Tibial artery (tissue), 4 donors: ENCODE measurements at regions not wholly inside any gene's neighbourhood (a gene's known extent, or its start where the extent isn't known, plus 50 kb on each side); places are given as distances from the start of the nearest gene placed in this dataset.

Source experiments
- DNase-seq, 2 donors: peaks; one replicate each; pipeline ENCODE4 v3.0.0-alpha.2; 2019
- H3K27ac ChIP-seq, 2 donors: fragments of 200-600 bp; sonication (generic) in 1 of 2; 1 replicate in 1 of 2; 2 replicates in 1 of 2; pipeline ENCODE4 v1.5.1; 2018 to 2019; ENCODE audit warnings: mild to moderate bottlenecking in 1 of 2
- H3K27me3 ChIP-seq, 2 donors: fragments of 200-600 bp; sonication (generic) in 1 of 2; one replicate each; pipeline versions ENCODE4 v1.5.1 to v1.6.0; 2016 to 2019
- H3K36me3 ChIP-seq, 3 donors: fragments of 200-600 bp; sonication (generic) in 2 of 3; one replicate each; pipeline ENCODE4 v1.5.1; 2016 to 2019; ENCODE audit warnings: mild to moderate bottlenecking in 2 of 3
- H3K4me1 ChIP-seq, 4 donors: fragments of 200-600 bp; sonication (generic) in 2 of 4; 1 replicate in 3 of 4; 2 replicates in 1 of 4; pipeline ENCODE4 v1.5.1; 2016 to 2019
- H3K4me3 ChIP-seq, 2 donors: fragments of 200-600 bp; sonication (generic) in 1 of 2; 1 replicate in 1 of 2; 2 replicates in 1 of 2; pipeline ENCODE4 v1.5.1; 2018 to 2019; ENCODE audit warnings: mild to moderate bottlenecking in 2 of 2
- H3K9me3 ChIP-seq, 3 donors: fragments of 200-600 bp; sonication (generic) in 1 of 3; one replicate each; pipeline ENCODE4 v1.5.1; 2016 to 2019
- intact Hi-C: fragments of 100-400 bp; cut with DNase I; formaldehyde crosslinking; loops from one replicate; pipeline ENCODE4 v1.15.0; 2023; ENCODE audit warnings: low total_unique reads
- TF ChIP-seq, protein P1 (sequence below), 2 experiments: fragments of 200-600 bp in 1 of 2; fragments of 450-650 bp in 1 of 2; IDR thresholded peaks; one replicate each; pipeline ENCODE4 v1.5.1; 2017 to 2019; ENCODE audit warnings: antibody characterized with exemption in 2 of 2, mild to moderate bottlenecking in 1 of 2, moderate library complexity in 1 of 2

DNA sequence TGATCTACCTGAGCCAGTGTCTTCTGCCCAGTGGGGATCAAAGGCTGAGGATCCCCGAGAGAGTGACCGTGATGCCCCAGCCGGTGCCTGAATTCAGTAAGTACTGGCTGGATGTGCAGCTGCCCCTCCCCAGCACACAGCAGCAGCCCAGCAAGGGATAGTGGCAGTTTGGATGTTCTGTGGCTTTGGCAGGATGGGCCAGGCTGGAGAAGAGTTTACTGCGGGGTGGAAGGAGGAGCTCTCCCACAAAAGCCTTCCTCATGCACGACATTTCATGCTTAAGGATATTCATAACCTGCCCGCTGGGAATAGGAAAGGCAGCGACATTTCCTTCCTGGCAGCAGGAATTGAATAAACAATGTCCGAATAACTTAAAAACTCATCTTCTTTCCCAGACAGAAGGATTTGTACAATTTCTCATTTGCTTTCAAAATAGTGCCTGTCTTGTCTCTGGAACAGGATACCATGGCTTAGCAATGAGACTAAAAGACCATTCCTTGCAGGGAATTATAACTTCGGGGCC, 135.6 kb upstream of the PRMT8 start:
- Histone ChIP-seq H3K4me3 (no peak overlapping the region), H3K4me1 (no peaks in the 10 kb centered on the region), H3K27ac (no peak overlapping the region), H3K36me3 (no peaks in the 10 kb centered on the region), H3K27me3 (peaks cover 0 to 42% of the 10 kb centered on the region in 2 donors), H3K9me3 (no peaks in the 10 kb centered on the region)
- intact Hi-C loops = no loop called here
- peak in 1 of 2 donors; percentile 27 for DNase-seq
- TF ChIP-seq, protein P1, sequence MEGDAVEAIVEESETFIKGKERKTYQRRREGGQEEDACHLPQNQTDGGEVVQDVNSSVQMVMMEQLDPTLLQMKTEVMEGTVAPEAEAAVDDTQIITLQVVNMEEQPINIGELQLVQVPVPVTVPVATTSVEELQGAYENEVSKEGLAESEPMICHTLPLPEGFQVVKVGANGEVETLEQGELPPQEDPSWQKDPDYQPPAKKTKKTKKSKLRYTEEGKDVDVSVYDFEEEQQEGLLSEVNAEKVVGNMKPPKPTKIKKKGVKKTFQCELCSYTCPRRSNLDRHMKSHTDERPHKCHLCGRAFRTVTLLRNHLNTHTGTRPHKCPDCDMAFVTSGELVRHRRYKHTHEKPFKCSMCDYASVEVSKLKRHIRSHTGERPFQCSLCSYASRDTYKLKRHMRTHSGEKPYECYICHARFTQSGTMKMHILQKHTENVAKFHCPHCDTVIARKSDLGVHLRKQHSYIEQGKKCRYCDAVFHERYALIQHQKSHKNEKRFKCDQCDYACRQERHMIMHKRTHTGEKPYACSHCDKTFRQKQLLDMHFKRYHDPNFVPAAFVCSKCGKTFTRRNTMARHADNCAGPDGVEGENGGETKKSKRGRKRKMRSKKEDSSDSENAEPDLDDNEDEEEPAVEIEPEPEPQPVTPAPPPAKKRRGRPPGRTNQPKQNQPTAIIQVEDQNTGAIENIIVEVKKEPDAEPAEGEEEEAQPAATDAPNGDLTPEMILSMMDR (IDR thresholded peaks at IDR 0.05) = no peak

DNA sequence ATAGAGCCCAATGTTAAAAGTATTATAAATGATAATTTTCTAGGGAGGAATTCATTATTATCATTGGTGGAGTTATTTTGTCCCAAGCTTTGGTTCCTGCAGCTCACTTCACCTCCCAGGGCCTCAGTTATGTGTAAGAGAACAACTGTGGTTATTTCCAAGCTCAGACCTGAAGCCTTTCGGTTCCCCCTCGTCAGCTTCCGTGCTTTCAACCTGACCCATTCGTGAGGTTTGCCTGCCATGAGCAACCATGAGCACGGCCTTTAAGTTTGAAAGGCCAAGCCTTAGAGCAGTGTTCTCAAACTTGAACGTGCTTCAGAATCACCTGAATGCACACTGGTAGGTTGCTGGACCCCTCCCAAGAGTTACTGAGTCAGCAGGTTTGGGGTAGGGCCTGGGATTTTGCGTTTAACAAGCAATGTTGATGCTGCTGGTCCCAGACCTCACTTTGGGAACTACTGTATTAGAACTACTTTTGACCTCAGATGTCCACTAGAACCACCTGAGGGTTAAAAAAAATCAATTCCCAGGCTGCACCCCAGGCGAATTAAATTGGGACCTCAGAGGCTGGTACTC, 133.0 kb upstream of the PRMT8 start:
- no peak overlapping the region for H3K27ac ChIP-seq
- peaks cover 0 to 37% of the 10 kb centered on the region in 2 donors for H3K27me3 ChIP-seq
- DNase-seq = peak in 1 of 2 donors; percentile 17
- H3K9me3 ChIP-seq = no peaks in the 10 kb centered on the region
- H3K4me3 ChIP-seq = no peak overlapping the region
- intact Hi-C loops = no loop called here
- no peaks in the 10 kb centered on the region for H3K4me1 ChIP-seq
- TF ChIP-seq, protein P1 (IDR thresholded peaks at IDR 0.05) = no peak
- H3K36me3 ChIP-seq = no peaks in the 10 kb centered on the region

DNA sequence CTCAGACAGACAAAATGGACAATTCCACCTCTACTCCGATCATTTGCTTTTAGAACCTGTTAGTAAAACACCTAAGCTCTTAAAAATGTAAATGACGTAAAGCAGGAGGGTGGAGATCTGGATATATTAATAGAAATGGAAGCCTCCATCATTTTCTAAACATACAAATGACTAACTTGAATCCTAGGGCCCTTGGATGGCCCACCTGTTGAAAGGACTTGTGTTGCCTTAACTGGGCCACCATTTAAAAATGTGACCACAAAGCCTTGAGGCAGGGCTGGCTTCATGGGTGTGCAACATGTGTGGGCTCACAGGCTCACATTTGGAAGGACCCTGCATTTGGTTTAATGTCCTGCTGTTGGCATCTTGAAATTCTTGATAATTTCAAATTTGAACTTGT, 131.5 kb upstream of the PRMT8 start:
- H3K36me3 ChIP-seq = no peaks in the 10 kb centered on the region
- intact Hi-C loops = no loop called here
- TF ChIP-seq, protein P1 (IDR thresholded peaks at IDR 0.05) = no peak
- no peak for DNase-seq
- no peaks in the 10 kb centered on the region for H3K9me3 ChIP-seq
- no peaks in the 10 kb centered on the region for H3K4me1 ChIP-seq
- no peak overlapping the region for H3K27ac ChIP-seq
- peaks cover 0 to 44% of the 10 kb centered on the region in 2 donors for H3K27me3 ChIP-seq
- no peak overlapping the region for H3K4me3 ChIP-seq

DNA sequence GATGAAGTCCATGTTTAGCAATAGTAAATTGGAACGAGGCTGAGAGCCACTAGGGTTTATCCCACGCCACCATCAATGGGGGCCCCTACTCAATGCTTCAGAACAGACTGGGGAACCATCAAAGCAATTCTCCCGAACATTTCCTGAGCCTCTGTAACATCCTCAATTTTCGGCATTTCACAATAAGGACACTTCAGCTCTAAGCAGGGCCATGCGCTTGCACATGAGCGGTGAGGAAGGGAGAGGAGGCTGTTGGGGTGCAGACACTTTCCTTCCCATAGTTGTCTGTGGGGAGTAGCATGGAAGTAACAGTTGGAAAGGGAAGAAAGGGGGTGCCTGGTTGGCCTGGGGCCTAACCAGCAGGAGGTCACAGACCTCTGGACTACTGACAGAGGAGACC, 129.9 kb upstream of the PRMT8 start:
- peaks cover 0 to 52% of the 10 kb centered on the region in 2 donors for H3K27me3 ChIP-seq
- peaks cover 0 to 11% (median 9%) of the 10 kb centered on the region in 4 donors for H3K4me1 ChIP-seq
- no peak for DNase-seq
- TF ChIP-seq, protein P1 (IDR thresholded peaks at IDR 0.05) = no peak
- intact Hi-C loops = no loop called here
- H3K27ac ChIP-seq = no peak overlapping the region
- no peaks in the 10 kb centered on the region for H3K36me3 ChIP-seq
- H3K9me3 ChIP-seq = no peaks in the 10 kb centered on the region
- no peak overlapping the region for H3K4me3 ChIP-seq

DNA sequence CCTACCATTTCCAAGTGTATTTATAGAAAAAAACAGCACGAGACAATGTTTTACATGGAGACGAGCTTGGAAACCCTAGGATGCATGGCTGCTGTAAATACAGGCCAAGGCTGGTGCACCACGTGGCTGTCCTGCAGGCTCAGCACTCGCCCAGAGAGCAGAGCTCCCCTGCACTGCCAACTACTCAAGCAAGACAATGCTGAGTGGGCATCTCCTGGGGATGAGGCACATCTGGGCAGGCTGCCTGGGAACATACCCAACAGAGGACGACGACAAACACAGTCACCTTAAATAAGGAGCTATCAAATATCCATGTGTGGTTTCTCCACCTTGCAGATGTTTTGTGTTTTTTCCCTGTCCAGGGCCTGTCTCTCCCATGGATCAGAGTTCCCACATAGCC, 128.3 kb upstream of the PRMT8 start:
- no peaks in the 10 kb centered on the region for H3K36me3 ChIP-seq
- H3K27me3 ChIP-seq = peaks cover 0 to 58% of the 10 kb centered on the region in 2 donors
- TF ChIP-seq, protein P1 (IDR thresholded peaks at IDR 0.05) = no peak
- H3K9me3 ChIP-seq = no peaks in the 10 kb centered on the region
- H3K4me3 ChIP-seq = no peak overlapping the region
- intact Hi-C loops = no loop called here
- no peak for DNase-seq
- peaks cover 0 to 14% (median 10%) of the 10 kb centered on the region in 4 donors for H3K4me1 ChIP-seq
- no peak overlapping the region for H3K27ac ChIP-seq
